ENCODE measurements at regions not wholly inside any gene's neighbourhood (a gene's known extent, or its start where the extent isn't known, plus 50 kb on each side); places are given as distances from the start of the nearest gene placed in this dataset.

- Histone ChIP-seq H3K36me3 (ENCODE audit: low read length) (no peaks in the 10 kb centered on the region), H3K4me3 (ENCODE audit: insufficient read depth, low read length, poor library complexity, severe bottlenecking) (no peak overlapping the region), H3K79me2 (ENCODE audit: insufficient read depth, low read length) (no peaks in the 10 kb centered on the region), H3F3A (ENCODE audit: insufficient read depth) (no peaks in the 10 kb centered on the region), H3K9me3 (ENCODE audit: insufficient read depth, low read length) (no peaks in the 10 kb centered on the region), H4K20me1 (ENCODE audit: low read depth, low read length) (no peaks in the 10 kb centered on the region), H3K27me3 (ENCODE audit: low read length) (no peaks in the 10 kb centered on the region), H2AFZ (ENCODE audit: low read depth, low read length, severe bottlenecking) (no peak overlapping the region), H3K27ac (ENCODE audit: low read depth, low read length) (no peak overlapping the region), H3K9me2 (replicated peaks; ENCODE audit: insufficient read depth, low read length) (no peaks in the 10 kb centered on the region), H3K4me2 (ENCODE audit: low read depth, low read length, poor library complexity, severe bottlenecking) (no peak overlapping the region), H3K9ac (ENCODE audit: low read length) (no peak overlapping the region)
- TF ChIP-seq EZH2phosphoT487 (conservative IDR thresholded peaks at IDR 0.05; ENCODE audit: low read length) = no peak
- TF ChIP-seq CTCF (IDR thresholded peaks at IDR 0.05; ENCODE audit: insufficient read depth, low read length, poor library complexity, severe bottlenecking) = no peak
Observed at GRCh38 chr9:1514250-1514649, 464.1 kb downstream of the DMRT2 start.

- Histone ChIP-seq H3K27ac (ENCODE audit: low read depth, low read length) (no peak overlapping the region), H2AFZ (ENCODE audit: low read depth, low read length, severe bottlenecking) (no peak overlapping the region), H3K79me2 (ENCODE audit: insufficient read depth, low read length) (no peaks in the 10 kb centered on the region), H4K20me1 (ENCODE audit: low read depth, low read length) (no peaks in the 10 kb centered on the region), H3K9me3 (ENCODE audit: insufficient read depth, low read length) (no peaks in the 10 kb centered on the region), H3K36me3 (ENCODE audit: low read length) (no peaks in the 10 kb centered on the region), H3F3A (ENCODE audit: insufficient read depth) (no peaks in the 10 kb centered on the region), H3K27me3 (ENCODE audit: low read length) (no peaks in the 10 kb centered on the region), H3K9ac (ENCODE audit: low read length) (no peak overlapping the region), H3K9me2 (replicated peaks; ENCODE audit: insufficient read depth, low read length) (no peaks in the 10 kb centered on the region), H3K4me3 (ENCODE audit: insufficient read depth, low read length, poor library complexity, severe bottlenecking) (no peak overlapping the region), H3K4me2 (ENCODE audit: low read depth, low read length, poor library complexity, severe bottlenecking) (no peak overlapping the region)
- TF ChIP-seq CTCF (IDR thresholded peaks at IDR 0.05; ENCODE audit: insufficient read depth, low read length, poor library complexity, severe bottlenecking) = no peak
- TF ChIP-seq EZH2phosphoT487 (conservative IDR thresholded peaks at IDR 0.05; ENCODE audit: low read length) = no peak
Observed at GRCh38 chr9:1514776-1515363, 464.7 kb downstream of the DMRT2 start.

- TF ChIP-seq CTCF (IDR thresholded peaks at IDR 0.05; ENCODE audit: insufficient read depth, low read length, poor library complexity, severe bottlenecking) (no peak), EZH2phosphoT487 (conservative IDR thresholded peaks at IDR 0.05; ENCODE audit: low read length) (no peak)
- Histone ChIP-seq H3K27me3 (ENCODE audit: low read length) (no peaks in the 10 kb centered on the region), H4K20me1 (ENCODE audit: low read depth, low read length) (no peaks in the 10 kb centered on the region), H3F3A (ENCODE audit: insufficient read depth) (no peaks in the 10 kb centered on the region), H3K79me2 (ENCODE audit: insufficient read depth, low read length) (no peaks in the 10 kb centered on the region), H3K9me3 (ENCODE audit: insufficient read depth, low read length) (no peaks in the 10 kb centered on the region), H3K36me3 (ENCODE audit: low read length) (no peaks in the 10 kb centered on the region), H3K4me3 (ENCODE audit: insufficient read depth, low read length, poor library complexity, severe bottlenecking) (no peak overlapping the region), H3K9me2 (replicated peaks; ENCODE audit: insufficient read depth, low read length) (no peaks in the 10 kb centered on the region), H3K4me2 (ENCODE audit: low read depth, low read length, poor library complexity, severe bottlenecking) (no peak overlapping the region), H3K27ac (ENCODE audit: low read depth, low read length) (no peak overlapping the region), H2AFZ (ENCODE audit: low read depth, low read length, severe bottlenecking) (no peak overlapping the region), H3K9ac (ENCODE audit: low read length) (no peak overlapping the region)
Observed at GRCh38 chr9:1515557-1515956, 465.4 kb downstream of the DMRT2 start.
